K562 (cell line): ENCODE measurements at regions not wholly inside any gene's neighbourhood (a gene's known extent, or its start where the extent isn't known, plus 50 kb on each side); places are given as distances from the start of the nearest gene placed in this dataset.

Experiments
- AFF4 ChIP-seq: sonication (generic); formaldehyde crosslinking; IDR thresholded peaks from 2 replicates; pipeline ENCODE4 v1.8.0; 2023; ENCODE audit warnings: mild to moderate bottlenecking, missing genetic modification reagents
- ATF7 ChIP-seq: fragments of 450-650 bp; IDR thresholded peaks from 2 replicates; pipeline ENCODE4 v1.7.1; 2014; ENCODE audit warnings: mild to moderate bottlenecking, moderate library complexity
- EZH2 ChIP-seq: IDR thresholded peaks from 2 replicates; pipeline ENCODE4 v1.6.1; 2012; ENCODE audit warnings: low read depth, mild to moderate bottlenecking, inconsistent platforms, low read length, borderline replicate concordance
- GABPB1 ChIP-seq: sonication (generic); formaldehyde crosslinking; IDR thresholded peaks from 2 replicates; pipeline ENCODE4 v1.8.0; 2022; ENCODE audit warnings: mild to moderate bottlenecking, missing genetic modification reagents
- MAFK ChIP-seq: IDR thresholded peaks from 2 replicates; pipeline ENCODE4 v1.6.1; 2011; ENCODE audit warnings: low read length, improper control_type of control experiment
- TCF7 ChIP-seq: sonication (generic); IDR thresholded peaks from 2 replicates; pipeline ENCODE4 v1.6.1; 2016; ENCODE audit warnings: antibody characterized with exemption, borderline replicate concordance
- TF ChIP-seq, protein P1 (sequence below): fragments of 450-650 bp; conservative IDR thresholded peaks from 2 replicates; pipeline ENCODE4 v1.6.1; 2016; ENCODE audit warnings: missing genetic modification characterization, low read depth, mild to moderate bottlenecking, control low read depth, missing compliant biosample characterization
- TF ChIP-seq, protein P2 (sequence below): fragments of 450-650 bp; formaldehyde crosslinking; IDR thresholded peaks from 2 replicates; pipeline ENCODE4 v1.4.0; 2020; ENCODE audit warnings: mild to moderate bottlenecking, moderate library complexity

DNA sequence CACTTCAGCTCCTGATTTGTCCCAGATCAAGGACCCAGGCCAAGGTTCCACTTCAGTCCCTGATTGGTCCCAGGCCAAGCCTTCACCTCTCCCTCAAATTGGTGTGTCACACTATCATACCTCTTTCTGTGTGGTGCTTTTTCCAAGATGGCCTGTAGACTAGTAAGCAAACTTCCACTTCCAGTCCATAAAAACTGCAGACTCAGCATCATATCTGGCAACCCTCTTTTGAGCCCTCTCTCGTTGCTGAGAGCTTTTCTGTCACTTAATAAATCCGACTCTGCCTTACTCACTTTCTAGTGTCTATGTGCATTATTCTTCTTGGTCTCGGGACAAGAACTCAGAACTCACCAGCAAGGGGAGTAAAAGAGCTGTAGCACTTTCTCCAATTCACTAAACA, 1395.1 kb downstream of the LRFN5 start (continued):
- TF ChIP-seq MAFK (peak; percentile 43), ATF7 (no peak), TCF7 (no peak), EZH2 (no peak), GABPB1 (no peak), AFF4 (CRISPR knock-in tag) (no peak)
- TF ChIP-seq, protein P1, sequence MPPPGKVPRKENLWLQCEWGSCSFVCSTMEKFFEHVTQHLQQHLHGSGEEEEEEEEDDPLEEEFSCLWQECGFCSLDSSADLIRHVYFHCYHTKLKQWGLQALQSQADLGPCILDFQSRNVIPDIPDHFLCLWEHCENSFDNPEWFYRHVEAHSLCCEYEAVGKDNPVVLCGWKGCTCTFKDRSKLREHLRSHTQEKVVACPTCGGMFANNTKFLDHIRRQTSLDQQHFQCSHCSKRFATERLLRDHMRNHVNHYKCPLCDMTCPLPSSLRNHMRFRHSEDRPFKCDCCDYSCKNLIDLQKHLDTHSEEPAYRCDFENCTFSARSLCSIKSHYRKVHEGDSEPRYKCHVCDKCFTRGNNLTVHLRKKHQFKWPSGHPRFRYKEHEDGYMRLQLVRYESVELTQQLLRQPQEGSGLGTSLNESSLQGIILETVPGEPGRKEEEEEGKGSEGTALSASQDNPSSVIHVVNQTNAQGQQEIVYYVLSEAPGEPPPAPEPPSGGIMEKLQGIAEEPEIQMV (tag) = no peak
- TF ChIP-seq, protein P2, sequence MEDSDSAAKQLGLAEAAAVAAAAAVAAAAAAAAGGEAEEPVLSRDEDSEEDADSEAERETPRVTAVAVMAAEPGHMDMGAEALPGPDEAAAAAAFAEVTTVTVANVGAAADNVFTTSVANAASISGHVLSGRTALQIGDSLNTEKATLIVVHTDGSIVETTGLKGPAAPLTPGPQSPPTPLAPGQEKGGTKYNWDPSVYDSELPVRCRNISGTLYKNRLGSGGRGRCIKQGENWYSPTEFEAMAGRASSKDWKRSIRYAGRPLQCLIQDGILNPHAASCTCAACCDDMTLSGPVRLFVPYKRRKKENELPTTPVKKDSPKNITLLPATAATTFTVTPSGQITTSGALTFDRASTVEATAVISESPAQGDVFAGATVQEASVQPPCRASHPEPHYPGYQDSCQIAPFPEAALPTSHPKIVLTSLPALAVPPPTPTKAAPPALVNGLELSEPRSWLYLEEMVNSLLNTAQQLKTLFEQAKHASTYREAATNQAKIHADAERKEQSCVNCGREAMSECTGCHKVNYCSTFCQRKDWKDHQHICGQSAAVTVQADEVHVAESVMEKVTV = no peak
